ENCODE measurements at regions not wholly inside any gene's neighbourhood (a gene's known extent, or its start where the extent isn't known, plus 50 kb on each side); places are given as distances from the start of the nearest gene placed in this dataset.

DNA sequence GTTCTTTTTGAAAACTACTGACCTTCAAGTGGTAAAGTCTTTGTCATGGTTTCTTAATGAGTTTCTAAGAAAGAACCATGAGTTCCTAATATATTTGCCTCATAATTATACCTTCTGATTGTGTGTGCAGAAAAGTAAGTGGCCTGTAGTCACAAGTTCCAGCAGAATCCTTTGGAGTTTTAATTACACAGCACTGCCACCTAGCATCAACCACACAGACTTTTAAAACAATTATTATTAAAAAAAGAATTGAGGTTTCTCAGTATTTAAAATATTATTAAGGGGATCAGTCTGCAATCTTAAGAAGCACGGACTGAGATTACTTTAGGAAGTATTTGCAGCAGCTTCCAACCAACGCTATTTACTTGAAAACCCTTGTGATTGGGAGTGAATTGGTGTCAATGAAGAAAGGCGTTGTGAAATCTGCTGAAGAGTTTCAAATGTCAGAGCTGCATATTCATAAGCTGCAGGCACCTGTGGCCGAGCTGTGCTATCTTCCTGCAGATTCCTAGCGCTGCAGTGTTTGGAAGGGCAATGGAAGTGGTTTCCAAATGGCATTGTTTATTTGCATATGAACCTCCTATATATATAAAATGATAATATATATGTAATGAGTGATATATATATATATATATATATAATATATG lies 1074.2 kb upstream of the WWC1 start:
- FAIRE-seq (no peak), DNase-seq (ENCODE audit: low spot score) (no peak)

DNA sequence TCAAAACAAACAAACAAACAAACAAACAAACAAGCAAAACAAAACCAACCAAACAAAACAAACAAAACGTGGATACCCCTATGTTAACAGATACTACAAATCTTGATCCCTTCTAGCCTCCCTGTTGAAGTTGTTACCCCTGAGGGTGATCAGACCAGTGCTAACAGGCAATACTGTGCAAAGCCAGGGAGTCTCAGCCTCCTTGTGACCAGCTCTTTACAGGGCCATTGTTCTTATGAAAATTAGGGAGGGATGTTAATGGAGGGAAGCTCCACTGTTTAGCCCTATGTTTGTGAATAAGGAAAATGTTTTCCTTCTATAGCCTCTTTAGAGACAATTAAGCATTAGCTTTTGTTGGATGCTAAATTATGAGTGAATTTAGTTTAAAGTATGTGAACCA lies 1072.1 kb upstream of the WWC1 start:
- DNase-seq (ENCODE audit: low spot score) (no peak), FAIRE-seq (no peak)

DNA sequence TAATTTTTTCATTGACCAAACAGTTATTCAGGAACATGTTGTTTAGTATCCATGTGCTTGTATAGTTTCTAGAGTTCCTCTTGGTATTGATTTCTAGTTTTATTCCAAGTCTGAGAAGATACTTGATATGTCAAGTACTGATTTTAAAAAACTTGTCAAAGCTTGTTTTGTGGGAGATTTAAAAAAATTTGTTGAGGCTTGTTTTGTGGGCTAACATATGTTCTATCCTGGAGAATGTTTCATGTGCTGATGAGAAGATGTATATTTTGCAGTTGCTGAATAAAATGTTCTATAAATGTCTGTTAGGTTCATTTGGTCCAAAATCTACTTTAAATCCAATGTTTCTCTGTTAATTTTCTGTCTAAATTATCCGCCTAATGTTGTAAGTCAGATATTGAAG lies 1065.1 kb upstream of the WWC1 start:
- DNase-seq (ENCODE audit: low spot score) (no peak), FAIRE-seq (no peak)

DNA sequence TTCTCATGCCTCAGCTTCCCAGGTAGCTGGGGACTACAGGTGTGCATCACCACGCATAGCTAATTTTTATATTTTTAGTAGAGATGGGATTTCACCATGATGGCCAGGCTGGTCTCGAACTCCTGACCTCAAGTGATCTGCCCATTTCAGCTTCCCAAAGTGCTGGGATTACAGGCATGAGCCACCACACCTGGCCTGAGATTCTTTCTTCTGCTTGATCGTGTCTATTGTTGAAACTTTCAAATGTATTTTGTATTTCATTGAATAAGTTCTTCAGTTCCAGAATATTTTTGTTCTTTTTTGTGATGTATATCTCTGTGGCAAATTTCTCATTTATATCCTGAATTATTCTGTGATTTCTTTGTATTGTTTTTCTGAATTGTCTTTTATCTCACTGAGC lies 1063.3 kb upstream of the WWC1 start:
- no peak for FAIRE-seq
- no peak for DNase-seq (ENCODE audit: low spot score)

DNA sequence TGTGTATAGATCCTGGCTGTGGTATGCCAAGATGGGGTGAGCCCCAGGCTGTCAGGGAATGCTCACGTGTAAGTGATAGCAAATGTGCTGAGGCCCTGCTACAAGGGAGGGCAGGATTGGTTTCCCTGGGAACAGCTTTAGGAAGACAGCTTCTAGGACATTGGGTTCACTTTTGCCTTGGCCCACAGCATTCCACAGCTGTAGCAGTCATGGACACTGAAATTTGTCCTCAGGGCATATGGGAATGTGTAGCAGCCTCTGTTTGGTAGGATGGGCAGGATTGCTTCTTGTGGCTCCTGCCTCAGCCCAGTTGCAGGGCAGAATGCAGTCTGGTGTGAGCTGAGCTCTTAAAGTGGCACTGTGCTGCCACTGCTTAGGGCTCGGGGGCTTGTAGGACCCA lies 1061.7 kb upstream of the WWC1 start:
- FAIRE-seq (no peak), DNase-seq (ENCODE audit: low spot score) (no peak)

DNA sequence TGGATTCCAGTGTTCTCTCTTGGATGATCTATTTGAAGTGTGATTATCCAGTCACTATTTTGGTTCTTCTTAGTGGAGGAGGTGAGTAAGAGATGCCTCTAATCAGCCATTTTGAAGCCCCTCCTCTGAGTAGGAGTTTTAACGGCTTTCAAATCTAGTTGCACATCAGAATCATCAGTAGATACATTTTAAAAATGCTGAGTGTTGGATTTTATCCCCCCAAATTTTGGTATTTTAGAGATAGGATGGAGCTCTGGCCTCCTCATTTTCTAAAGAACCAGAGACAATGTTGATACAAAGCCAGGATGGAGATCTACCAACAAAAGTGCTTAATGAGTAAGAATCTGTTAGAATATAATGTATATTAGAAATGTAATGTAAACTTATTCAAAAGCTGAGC lies 1061.0 kb upstream of the WWC1 start:
- DNase-seq (ENCODE audit: low spot score) (no peak), FAIRE-seq (no peak)

DNA sequence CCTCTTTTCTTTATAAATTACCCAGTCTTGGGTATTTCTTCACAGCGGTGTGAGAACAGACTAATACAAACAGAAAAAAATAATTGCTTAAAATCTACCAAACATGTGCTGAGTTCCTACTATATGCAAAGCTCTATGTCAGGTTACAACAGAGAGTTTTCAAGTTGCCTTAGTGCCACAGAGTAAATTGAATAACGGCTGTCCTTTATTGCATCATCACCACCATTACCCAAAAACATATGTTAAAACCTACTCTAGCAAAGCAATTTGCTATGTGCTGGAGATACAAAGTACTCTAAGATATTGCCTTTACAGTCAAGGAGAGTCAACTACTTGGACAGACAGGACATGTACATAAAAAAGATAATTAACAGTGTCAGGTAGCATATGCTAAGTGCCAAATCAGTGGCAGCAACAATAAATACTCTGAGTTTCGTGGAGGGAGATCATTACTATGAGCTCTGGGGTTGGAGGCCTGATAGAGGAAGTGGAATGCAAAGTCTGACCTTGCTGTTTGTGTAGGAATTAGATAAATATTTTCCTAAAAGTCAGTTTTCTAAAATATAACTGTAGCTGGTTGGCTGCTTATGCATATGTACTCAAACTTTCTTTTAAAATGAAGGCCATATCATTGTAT lies 1058.7 kb upstream of the WWC1 start:
- no peak for FAIRE-seq
- no peak for DNase-seq (ENCODE audit: low spot score)

DNA sequence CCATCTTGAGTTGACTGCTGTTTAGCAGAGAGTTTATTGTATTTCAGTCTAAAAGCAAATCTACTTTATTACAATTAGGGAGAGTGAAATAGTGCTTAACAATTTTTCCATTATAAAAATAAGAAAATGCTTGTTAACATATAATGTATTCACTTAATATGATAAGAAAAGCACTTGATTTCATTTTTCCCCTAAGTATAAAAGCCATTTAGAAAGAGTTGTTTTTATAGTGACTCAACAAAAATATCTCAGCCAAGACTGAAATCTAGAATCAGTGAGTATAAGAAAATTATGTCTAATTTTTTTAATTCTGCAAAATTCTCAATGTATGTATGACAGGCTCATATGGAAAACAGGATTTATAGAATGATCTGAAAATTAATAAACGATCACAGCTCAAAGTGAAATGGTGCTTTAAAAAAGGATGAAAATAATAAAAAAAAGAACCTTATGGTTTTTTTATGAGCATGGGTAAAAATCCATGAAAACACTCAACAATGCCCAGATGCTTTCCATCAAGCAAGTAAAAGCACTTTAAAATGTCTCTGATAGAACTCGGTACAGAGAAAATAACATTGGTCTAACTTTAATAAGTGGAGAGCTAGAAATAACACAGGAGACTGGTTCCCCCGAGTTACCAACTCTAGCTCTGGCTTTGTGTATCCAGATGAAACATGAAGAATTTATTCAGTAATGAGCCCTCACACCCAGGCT lies 1057.8 kb upstream of the WWC1 start:
- FAIRE-seq (no peak), DNase-seq (ENCODE audit: low spot score) (no peak)

DNA sequence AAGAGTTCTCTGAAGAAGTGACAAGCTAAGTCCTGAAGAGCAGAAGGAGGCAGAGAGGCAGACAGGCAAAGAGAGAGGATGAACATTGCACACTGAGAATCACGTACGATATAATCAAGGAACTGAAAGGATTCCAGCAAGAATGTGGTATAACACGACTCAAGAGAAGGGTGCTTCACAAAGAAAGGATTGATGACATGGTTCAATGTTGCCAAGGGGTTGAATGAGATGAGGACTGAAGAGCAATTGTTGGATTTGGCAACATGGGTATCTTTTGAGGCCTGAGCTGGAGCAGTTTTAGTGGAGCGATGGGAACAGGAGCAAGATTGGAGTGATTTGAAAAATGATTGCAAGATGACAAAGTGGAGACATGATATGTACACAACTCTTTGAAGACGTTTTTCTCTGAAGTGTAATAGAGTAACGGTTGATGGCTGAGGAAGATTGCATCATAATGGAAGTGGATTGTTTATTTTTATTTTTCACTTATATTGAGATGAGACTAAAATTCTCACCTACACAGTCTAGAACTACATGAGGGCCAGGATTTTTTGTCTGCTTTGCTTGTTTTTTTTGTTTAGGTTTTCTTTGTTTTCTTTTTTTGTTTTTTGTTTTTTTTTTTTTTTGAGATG lies 1049.9 kb upstream of the WWC1 start:
- FAIRE-seq: no peak
- DNase-seq (ENCODE audit: low spot score): no peak

DNA sequence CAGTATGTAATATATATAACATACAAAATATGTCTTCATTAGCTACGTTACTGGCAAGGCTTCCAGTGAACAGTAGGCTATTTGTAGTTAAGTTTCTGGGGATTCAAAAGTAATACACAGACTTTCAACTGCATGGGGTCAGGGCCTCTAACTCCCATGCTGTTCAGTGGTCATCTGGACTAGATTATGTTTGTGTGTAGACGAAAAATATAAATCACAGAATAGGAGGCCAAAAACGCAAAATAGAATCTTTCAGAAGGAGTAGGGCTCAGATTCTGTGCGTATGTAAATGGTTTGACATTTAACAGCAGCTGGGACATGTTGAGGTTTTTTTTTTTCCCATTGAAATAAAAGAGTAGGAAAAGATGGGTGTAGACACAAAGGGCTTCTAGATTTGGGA lies 1048.7 kb upstream of the WWC1 start:
- no peak for DNase-seq (ENCODE audit: low spot score)
- FAIRE-seq: no peak

DNA sequence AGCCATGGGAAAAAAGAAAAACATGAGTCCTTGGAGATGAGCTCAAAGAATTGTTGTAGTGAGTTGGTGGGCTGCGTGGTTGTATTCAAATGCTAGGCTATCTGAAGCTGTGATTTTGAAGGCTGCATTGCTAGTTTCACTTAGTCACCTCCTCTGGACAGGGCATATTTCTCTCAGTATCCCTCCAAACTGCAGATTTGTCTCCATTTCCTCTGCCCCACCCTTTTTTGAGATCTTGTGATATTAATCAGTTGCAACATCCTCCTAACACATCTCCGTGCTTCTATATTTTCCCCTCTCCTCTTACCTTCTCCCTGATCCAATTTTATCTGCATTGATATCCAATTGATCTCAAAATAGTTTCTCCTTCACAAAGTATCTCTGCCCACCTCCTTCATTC lies 1048.0 kb upstream of the WWC1 start:
- FAIRE-seq (no peak), DNase-seq (ENCODE audit: low spot score) (no peak)

DNA sequence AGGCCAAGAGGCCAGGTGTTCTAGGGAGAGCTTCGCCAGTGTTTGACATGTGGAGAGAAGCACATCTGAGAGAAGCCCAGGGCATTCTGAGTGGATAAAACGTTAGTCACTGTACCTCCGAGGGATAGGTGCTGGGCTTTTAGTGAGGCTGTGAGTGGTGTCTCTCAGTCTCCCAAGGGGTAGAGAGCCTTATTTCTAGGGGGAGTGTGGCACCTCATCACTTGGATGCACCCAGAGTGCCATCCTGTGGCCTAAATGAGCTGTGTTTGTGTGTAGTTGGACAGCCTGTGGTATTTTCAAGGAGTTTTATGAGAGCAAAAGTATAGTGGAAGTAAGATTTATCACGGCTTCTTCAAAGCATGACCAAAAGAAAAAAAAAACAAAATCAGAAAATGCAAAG lies 1046.9 kb upstream of the WWC1 start:
- DNase-seq (ENCODE audit: low spot score): no peak
- FAIRE-seq: no peak

DNA sequence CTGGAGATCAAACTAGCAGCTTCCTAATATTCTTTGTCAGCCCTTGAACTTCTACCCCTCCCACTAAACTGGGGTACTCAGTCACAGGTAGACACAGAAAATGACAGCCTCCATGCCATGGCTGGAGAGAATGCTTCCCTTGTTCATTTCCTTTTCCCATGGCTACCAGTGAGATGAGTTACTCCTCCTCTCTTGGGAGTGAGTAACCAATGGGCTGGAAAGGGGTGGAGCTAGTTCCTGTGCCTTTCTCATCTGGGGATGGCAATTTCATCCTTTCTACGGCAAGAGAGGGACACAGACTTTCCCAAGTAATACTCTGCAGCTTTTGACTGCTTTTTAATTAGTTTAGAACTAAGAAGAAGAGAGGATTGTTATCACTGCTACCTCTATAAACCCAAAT lies 1045.6 kb upstream of the WWC1 start:
- no peak for DNase-seq (ENCODE audit: low spot score)

DNA sequence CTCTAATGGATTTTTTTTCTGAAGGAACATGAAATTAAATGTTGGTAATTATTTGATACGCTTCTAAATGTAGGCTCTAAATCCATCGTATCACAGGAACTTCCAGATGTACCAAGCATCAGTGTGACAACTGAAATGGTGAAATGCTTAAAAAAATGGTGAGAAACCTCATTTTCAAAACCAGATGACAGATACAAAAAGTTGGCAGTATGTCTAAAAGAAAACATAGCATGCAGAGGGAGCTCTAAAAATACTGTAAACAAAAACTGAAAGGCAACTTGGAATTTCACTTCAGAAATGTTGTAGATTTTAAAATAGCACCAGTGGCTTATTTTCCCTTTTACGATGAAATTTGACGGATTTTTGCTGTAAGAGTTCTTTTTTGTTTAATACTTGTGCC lies 1043.6 kb upstream of the WWC1 start:
- FAIRE-seq: no peak

More for the DNA sequence above, 1045.6 kb upstream of the WWC1 start:
- no peak for FAIRE-seq

DNA sequence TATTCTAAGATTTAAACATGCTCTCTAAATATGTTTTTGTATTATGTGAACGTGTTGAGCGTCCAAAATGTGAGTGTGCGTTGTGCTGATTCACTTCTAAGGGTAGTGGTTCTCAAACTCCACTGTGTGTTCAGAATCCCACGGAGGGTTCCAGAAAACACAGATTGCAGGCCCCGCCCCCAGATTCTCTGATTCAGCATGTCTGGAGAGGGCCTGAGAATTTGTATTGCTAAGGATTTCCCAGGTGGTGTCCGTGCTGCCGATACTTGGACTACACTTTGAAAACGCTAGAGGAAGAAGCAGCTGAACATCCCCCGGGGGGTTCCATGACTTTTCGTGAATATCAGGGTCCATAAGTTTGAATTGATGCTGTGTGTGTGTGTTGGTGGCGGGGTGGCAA lies 1043.2 kb upstream of the WWC1 start:
- DNase-seq (ENCODE audit: low spot score): no peak

More for the DNA sequence above, 1043.6 kb upstream of the WWC1 start:
- DNase-seq (ENCODE audit: low spot score): no peak

DNA sequence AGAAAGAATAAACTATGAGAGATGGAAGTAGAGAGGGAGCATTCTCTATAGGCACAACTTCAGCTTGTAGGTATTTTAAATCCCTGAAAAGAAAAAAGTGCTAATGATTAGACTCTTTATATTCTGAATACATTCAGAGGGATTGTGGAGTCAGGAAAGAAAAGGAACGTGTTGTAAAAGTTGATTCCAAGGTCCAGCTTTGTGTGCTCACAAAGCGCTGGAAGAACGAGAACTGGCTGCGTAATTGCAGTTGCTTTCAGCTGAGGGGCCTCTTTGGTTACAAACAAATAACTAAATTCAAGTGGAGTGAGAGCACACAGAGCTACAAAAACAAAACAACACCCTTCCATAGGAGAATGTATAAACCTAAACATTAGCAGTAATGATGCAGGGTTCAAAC lies 1040.4 kb upstream of the WWC1 start:
- DNase-seq (ENCODE audit: low spot score) (no peak), FAIRE-seq (no peak)

More for the DNA sequence above, 1043.2 kb upstream of the WWC1 start:
- no peak for FAIRE-seq

DNA sequence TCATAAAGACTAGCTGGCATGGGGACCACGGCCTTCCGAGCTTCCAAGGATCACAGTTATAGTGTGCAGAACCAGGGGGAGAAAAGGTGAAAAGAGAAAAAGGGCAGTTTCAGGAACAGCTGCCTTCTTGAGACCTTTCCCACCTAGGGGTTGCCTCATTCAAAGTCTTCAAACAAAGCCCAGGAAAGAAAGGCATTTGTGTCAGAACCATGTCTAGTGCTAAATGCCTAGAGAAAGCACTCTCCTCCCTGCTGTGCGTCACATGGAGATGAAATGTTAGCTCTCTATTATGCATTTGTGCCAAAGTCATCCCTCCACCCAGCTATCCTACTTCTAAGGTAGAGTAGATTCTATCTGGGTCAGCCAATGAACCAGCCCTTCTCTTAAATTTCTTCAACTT lies 1037.3 kb upstream of the WWC1 start:
- FAIRE-seq (no peak), DNase-seq (ENCODE audit: low spot score) (no peak)

DNA sequence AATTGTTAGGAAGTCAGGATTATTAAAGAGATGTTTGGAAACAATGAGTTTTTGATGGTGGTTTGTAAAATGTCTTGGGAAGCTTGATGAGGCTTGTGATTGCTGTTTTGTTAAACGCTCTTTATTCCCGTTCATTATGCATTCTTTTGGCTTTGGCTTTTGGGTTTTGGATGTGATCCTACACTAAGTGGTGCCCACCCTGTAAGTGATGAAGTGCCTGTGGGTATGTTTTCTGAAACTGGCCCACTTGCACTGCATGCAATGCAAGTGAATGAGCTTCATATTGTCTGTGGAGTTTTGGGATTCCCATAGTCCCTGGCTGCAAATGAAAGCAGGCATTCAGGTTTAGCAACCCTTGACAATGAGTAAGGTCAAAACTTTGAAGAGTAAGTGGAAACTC lies 1035.5 kb upstream of the WWC1 start:
- DNase-seq (ENCODE audit: low spot score): no peak
- no peak for FAIRE-seq

DNA sequence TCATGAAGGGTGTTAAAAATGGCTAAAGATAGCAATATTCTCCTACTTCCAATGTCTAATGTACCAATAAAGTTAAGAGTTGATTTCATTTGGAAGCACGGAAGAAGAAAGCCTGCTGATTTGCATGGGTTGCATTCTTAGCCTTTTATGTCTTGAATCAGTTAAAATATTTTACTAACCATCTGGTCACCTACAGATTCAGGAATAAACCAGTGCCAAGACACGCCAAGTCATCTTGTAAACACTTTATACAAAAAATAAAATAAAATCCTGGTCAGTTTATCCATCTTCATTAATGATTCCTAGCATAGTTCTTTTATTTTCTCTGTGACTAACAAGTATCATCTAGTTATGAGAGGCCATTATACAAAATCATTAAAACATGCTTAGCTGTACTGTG lies 1031.6 kb upstream of the WWC1 start:
- no peak for FAIRE-seq
- DNase-seq (ENCODE audit: low spot score): no peak

DNA sequence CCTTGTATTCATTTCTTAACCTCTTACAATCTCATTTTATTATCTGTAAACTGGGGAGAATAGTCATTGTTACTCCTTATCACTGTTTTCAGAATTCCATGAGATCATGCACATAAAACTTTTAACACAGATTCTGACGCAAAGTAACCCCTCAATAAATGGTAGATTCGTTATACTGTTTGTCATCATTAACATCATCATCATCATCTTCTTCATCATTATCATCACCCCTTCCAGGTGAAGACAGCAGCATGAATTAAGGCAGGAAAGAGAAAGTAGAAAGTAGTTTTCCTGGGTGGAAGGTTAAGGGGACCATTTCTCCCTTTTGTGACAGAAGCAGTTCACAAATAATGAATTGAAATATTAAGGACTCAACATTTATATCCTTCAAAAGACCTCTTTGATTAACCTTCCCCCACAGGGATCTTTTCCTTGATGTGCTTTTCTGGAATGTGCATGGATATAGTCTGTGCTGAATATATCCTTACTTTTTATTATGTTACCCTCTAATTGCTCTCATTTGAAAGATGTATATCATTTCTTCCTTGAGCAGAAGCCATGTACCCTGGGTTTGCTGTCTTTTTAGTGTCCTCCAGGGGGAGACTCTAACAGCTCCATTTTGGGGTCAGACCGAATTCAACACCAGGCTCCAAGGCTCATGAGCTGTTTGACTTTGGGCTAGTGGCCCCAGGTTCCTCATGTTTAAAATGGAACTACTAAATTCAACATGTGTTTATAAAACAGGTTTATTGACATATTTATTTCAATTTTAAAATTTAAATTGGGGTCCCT lies 1029.9 kb upstream of the WWC1 start:
- FAIRE-seq: no peak
- no peak for DNase-seq (ENCODE audit: low spot score)

DNA sequence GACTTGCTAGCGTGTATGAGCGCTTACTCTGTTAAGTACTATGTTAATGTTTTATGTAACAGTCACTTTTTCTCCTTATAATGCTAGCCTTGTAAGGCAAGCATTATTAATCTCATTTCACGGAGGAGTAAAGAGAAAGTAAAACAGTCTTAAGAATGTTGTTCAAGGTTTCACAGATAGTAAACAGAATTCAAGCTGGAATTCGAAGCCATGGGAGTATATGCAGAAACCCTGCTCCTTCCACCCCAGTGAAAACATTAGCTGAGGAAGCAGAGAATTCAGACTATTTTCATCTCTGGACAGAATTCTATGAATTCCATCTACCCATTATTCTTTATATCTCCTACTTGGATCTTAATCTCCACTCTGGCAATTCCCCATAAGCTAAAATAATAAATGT lies 1028.3 kb upstream of the WWC1 start:
- FAIRE-seq: no peak
- DNase-seq (ENCODE audit: low spot score): no peak

DNA sequence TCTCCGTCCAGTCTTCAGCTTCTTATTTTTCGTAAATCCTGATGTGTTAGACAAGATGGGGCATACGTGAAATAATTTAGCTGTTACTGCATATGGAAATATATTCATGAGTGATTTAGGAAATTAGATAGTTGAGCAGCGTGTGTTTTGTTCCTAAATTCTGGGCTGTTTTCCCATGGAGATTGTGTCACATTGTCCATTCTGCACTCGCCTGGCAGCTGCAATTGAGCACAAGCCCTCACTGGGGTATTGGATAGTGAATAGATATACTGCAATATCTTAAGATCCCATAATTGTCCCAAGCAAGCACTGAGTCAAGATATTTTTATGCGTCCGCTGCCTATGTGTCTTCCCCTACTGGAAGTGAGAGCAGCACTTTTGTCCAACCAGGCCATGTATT lies 1027.1 kb upstream of the WWC1 start:
- DNase-seq (ENCODE audit: low spot score) (no peak), FAIRE-seq (no peak)

Data from RCC 7860 (cell line).